Nucleus accumbens (tissue), 56 donors: ENCODE measurements at regions not wholly inside any gene's neighbourhood (a gene's known extent, or its start where the extent isn't known, plus 50 kb on each side); places are given as distances from the start of the nearest gene placed in this dataset.

Experiments
- DNase-seq, 56 donors: peaks; one replicate each; lab custom pipeline; 2025; lab: John Stamatoyannopoulos, UW

GRCh38 chr14:22460461-22461195 is 128.4 kb downstream of the DAD1 start:
- no peak for DNase-seq

GRCh38 chr14:22458737-22459136 is 130.3 kb downstream of the DAD1 start:
- no peak for DNase-seq

GRCh38 chr14:22456998-22457594 is 131.9 kb downstream of the DAD1 start:
- DNase-seq = no peak

- DNase-seq = peak in 4 of 56 donors; percentile 15 to 36 (median 24)
These were observed 132.6 kb downstream of the DAD1 start for GRCh38 chr14:22456421-22456820.

GRCh38 chr14:22452330-22452729 is 136.7 kb downstream of the DAD1 start:
- DNase-seq = no peak

- DNase-seq = no peak
These were observed 138.8 kb downstream of the DAD1 start for GRCh38 chr14:22450266-22450665.

GRCh38 chr14:22449600-22449905 is 139.5 kb downstream of the DAD1 start:
- DNase-seq = no peak

- no peak for DNase-seq
These were observed 140.0 kb downstream of the DAD1 start for GRCh38 chr14:22448905-22449599.

GRCh38 chr14:22448035-22448904 is 140.8 kb downstream of the DAD1 start:
- DNase-seq = no peak

GRCh38 chr14:22438742-22439141 is 150.3 kb downstream of the DAD1 start:
- DNase-seq = peak in 1 of 56 donors; percentile 20

GRCh38 chr14:22434901-22435550 is 154.0 kb downstream of the DAD1 start:
- DNase-seq = no peak

- no peak for DNase-seq
These were observed 155.0 kb downstream of the DAD1 start for GRCh38 chr14:22434030-22434429.

- no peak for DNase-seq
These were observed 156.0 kb downstream of the DAD1 start for GRCh38 chr14:22433069-22433468.

- peak in 18 of 56 donors; percentile 4 to 48 (median 20) for DNase-seq
These were observed 156.6 kb downstream of the DAD1 start for GRCh38 chr14:22432348-22432976.

- DNase-seq = no peak
These were observed 159.3 kb downstream of the DAD1 start for GRCh38 chr14:22429546-22430294.

- no peak for DNase-seq
These were observed 160.2 kb downstream of the DAD1 start for GRCh38 chr14:22428700-22429291.

GRCh38 chr14:22427771-22428231 is 161.2 kb downstream of the DAD1 start:
- DNase-seq = peak in 4 of 56 donors; percentile 9 to 26 (median 16)

GRCh38 chr14:22426711-22427110 is 162.3 kb downstream of the DAD1 start:
- DNase-seq = no peak

GRCh38 chr14:22423958-22424357 is 165.1 kb downstream of the DAD1 start:
- no peak for DNase-seq
